IPS-18a (cell line): ENCODE measurements at regions not wholly inside any gene's neighbourhood (a gene's known extent, or its start where the extent isn't known, plus 50 kb on each side); places are given as distances from the start of the nearest gene placed in this dataset.

Source experiments
- H3K27ac ChIP-seq: one replicate; pipeline ENCODE4 v1.5.1; 2013; ENCODE audit warnings: low read length
- H3K27me3 ChIP-seq: one replicate; pipeline ENCODE4 v1.6.1; 2013; ENCODE audit warnings: mild to moderate bottlenecking, low read length; ENCODE audit not compliant: control insufficient read depth, insufficient read depth
- H3K36me3 ChIP-seq: one replicate; pipeline ENCODE4 v1.6.1; 2013; ENCODE audit warnings: low read depth, low read length; ENCODE audit not compliant: control insufficient read depth
- H3K4me1 ChIP-seq: one replicate; pipeline ENCODE4 v1.6.1; 2013; ENCODE audit warnings: low read depth, low read length; ENCODE audit not compliant: control insufficient read depth
- H3K4me3 ChIP-seq: one replicate; pipeline ENCODE4 v1.5.1; 2013; ENCODE audit warnings: low read length
- H3K9ac ChIP-seq: one replicate; pipeline ENCODE4 v1.6.1; 2013; ENCODE audit warnings: mild to moderate bottlenecking, low read length, moderate library complexity
- H3K9me3 ChIP-seq: one replicate; pipeline ENCODE4 v1.6.1; 2013; ENCODE audit warnings: low read depth, low read length; ENCODE audit not compliant: control insufficient read depth

- Histone ChIP-seq H3K9ac (no peak overlapping the region), H3K4me1 (no peaks in the 10 kb centered on the region), H3K27ac (no peak overlapping the region), H3K36me3 (no peaks in the 10 kb centered on the region), H3K27me3 (no peaks in the 10 kb centered on the region), H3K4me3 (no peak overlapping the region), H3K9me3 (no peaks in the 10 kb centered on the region)
Observed at GRCh38 chr7:13489386-13489785, 500.1 kb downstream of the ETV1 start.

GRCh38 chr7:13496976-13497375 lies 492.5 kb downstream of the ETV1 start:
- Histone ChIP-seq H3K36me3 (no peaks in the 10 kb centered on the region), H3K27me3 (no peaks in the 10 kb centered on the region), H3K4me1 (no peaks in the 10 kb centered on the region)

GRCh38 chr7:13508586-13508985 lies 480.9 kb downstream of the ETV1 start:
- Histone ChIP-seq H3K27me3 (no peaks in the 10 kb centered on the region), H3K4me3 (no peak overlapping the region), H3K9me3 (no peaks in the 10 kb centered on the region), H3K36me3 (no peaks in the 10 kb centered on the region), H3K27ac (no peak overlapping the region), H3K9ac (no peak overlapping the region), H3K4me1 (no peaks in the 10 kb centered on the region)

More at GRCh38 chr7:13496976-13497375, 492.5 kb downstream of the ETV1 start:
- no peaks in the 10 kb centered on the region for H3K9me3 ChIP-seq
- H3K27ac ChIP-seq = no peak overlapping the region
- H3K4me3 ChIP-seq = no peak overlapping the region
- H3K9ac ChIP-seq = no peak overlapping the region

- no peak overlapping the region for H3K9ac ChIP-seq
- no peaks in the 10 kb centered on the region for H3K4me1 ChIP-seq
- H3K27me3 ChIP-seq = no peaks in the 10 kb centered on the region
- no peak overlapping the region for H3K27ac ChIP-seq
- H3K36me3 ChIP-seq = no peaks in the 10 kb centered on the region
- H3K4me3 ChIP-seq = no peak overlapping the region
- H3K9me3 ChIP-seq = no peaks in the 10 kb centered on the region
Observed at GRCh38 chr7:13518738-13519137, 470.7 kb downstream of the ETV1 start.

GRCh38 chr7:13524076-13524475 lies 465.4 kb downstream of the ETV1 start:
- H3K9me3 ChIP-seq = no peaks in the 10 kb centered on the region
- no peak overlapping the region for H3K27ac ChIP-seq
- no peak overlapping the region for H3K4me3 ChIP-seq
- H3K9ac ChIP-seq = no peak overlapping the region
- no peaks in the 10 kb centered on the region for H3K27me3 ChIP-seq
- H3K36me3 ChIP-seq = no peaks in the 10 kb centered on the region
- H3K4me1 ChIP-seq = no peaks in the 10 kb centered on the region

GRCh38 chr7:13532028-13532753 lies 457.3 kb downstream of the ETV1 start:
- Histone ChIP-seq H3K4me3 (no peak overlapping the region), H3K36me3 (no peaks in the 10 kb centered on the region), H3K9me3 (no peaks in the 10 kb centered on the region), H3K4me1 (no peaks in the 10 kb centered on the region), H3K9ac (no peak overlapping the region), H3K27me3 (no peaks in the 10 kb centered on the region), H3K27ac (no peak overlapping the region)

GRCh38 chr7:13538669-13539068 lies 450.8 kb downstream of the ETV1 start:
- no peaks in the 10 kb centered on the region for H3K4me1 ChIP-seq
- no peak overlapping the region for H3K9ac ChIP-seq
- H3K4me3 ChIP-seq = no peak overlapping the region
- no peaks in the 10 kb centered on the region for H3K27me3 ChIP-seq
- H3K9me3 ChIP-seq = no peaks in the 10 kb centered on the region
- no peaks in the 10 kb centered on the region for H3K36me3 ChIP-seq
- no peak overlapping the region for H3K27ac ChIP-seq

GRCh38 chr7:13540429-13540828 lies 449.0 kb downstream of the ETV1 start:
- Histone ChIP-seq H3K4me1 (no peaks in the 10 kb centered on the region), H3K36me3 (no peaks in the 10 kb centered on the region), H3K27me3 (no peaks in the 10 kb centered on the region), H3K9ac (no peak overlapping the region), H3K4me3 (no peak overlapping the region), H3K27ac (no peak overlapping the region), H3K9me3 (no peaks in the 10 kb centered on the region)

GRCh38 chr7:13541326-13541725 lies 448.1 kb downstream of the ETV1 start:
- Histone ChIP-seq H3K4me3 (no peak overlapping the region), H3K27ac (no peak overlapping the region), H3K27me3 (no peaks in the 10 kb centered on the region), H3K9ac (no peak overlapping the region), H3K36me3 (no peaks in the 10 kb centered on the region), H3K4me1 (no peaks in the 10 kb centered on the region), H3K9me3 (no peaks in the 10 kb centered on the region)

GRCh38 chr7:13542451-13542850 lies 447.0 kb downstream of the ETV1 start:
- Histone ChIP-seq H3K36me3 (no peaks in the 10 kb centered on the region), H3K9ac (no peak overlapping the region), H3K27me3 (no peaks in the 10 kb centered on the region), H3K4me3 (no peak overlapping the region), H3K4me1 (no peaks in the 10 kb centered on the region), H3K27ac (no peak overlapping the region), H3K9me3 (no peaks in the 10 kb centered on the region)

- Histone ChIP-seq H3K9me3 (no peaks in the 10 kb centered on the region), H3K27ac (no peak overlapping the region), H3K9ac (no peak overlapping the region), H3K4me1 (no peaks in the 10 kb centered on the region), H3K4me3 (no peak overlapping the region), H3K27me3 (no peaks in the 10 kb centered on the region), H3K36me3 (no peaks in the 10 kb centered on the region)
Observed at GRCh38 chr7:13551503-13551902, 438.0 kb downstream of the ETV1 start.

- Histone ChIP-seq H3K27ac (no peak overlapping the region), H3K9me3 (no peaks in the 10 kb centered on the region), H3K4me1 (no peaks in the 10 kb centered on the region), H3K27me3 (no peaks in the 10 kb centered on the region), H3K4me3 (no peak overlapping the region), H3K9ac (no peak overlapping the region), H3K36me3 (no peaks in the 10 kb centered on the region)
Observed at GRCh38 chr7:13560441-13560840, 429.0 kb downstream of the ETV1 start.
